ENCODE measurements at regions not wholly inside any gene's neighbourhood (a gene's known extent, or its start where the extent isn't known, plus 50 kb on each side); places are given as distances from the start of the nearest gene placed in this dataset.
A peak's percentile ranks its signal among the peaks of the same experiment; 100 is the strongest.
"Not testable (repeated sequence)": the region's sequence is repeated elsewhere in the genome, so short reads cannot be mapped to it uniquely, and the experiment has no call there.

DNA sequence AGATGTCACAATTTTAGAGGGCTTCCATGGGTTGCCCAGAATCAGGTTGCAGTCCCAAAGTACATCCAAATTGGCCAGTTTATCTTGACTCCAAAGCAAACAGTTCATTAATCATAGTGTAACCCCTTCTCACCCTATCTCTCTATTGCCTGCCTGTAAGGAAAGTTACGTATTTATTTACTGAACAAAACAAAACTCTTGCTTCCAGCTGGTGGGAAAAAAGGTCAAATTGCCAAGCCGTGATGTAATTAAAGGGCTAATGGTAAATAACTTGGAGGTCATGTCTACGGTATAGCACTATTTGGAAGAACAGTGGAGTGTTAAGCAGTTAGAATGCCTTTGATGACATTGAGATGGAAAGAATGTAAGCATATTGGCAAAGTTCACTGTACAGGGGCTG lies 214.0 kb downstream of the DLEU7 start:
- no peak for DNase-seq

DNA sequence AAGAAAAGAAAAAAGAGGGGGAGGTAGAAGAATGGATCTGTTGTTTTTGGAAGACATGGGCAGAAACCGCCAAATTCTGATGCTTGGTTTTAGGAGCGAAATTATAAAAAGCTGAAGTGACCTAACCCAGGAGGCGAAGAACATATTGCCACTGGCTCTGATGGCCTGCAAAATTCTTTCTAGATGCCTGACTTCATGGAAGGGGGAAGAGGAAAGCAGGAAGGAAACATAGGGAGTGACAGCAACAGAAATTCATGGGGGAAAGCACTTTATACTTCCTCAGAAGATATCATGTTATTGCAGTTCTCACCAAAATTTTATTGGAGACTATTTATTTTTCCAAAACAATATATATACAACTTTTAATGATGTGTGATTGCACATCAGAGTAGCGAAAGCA lies 213.5 kb downstream of the DLEU7 start:
- DNase-seq, result no peak

DNA sequence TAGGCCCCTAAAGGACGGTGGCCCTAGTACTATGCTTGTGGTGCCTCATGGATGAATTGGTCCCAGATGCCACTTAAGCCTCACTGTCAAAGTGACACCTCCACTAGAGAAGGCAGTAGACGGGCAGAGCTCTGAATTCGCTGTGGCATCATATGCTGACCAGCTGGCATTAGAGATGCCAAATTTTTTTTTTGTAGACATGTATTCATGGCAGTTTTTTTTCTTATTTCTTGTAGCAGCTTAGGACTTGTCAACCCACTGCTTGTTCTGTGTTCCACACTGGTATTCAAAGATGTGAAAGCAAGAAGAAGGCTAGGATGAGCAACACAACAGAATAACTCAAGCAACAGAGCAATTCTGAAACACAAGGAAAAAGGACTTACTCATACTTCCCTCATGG lies 212.5 kb downstream of the DLEU7 start:
- DNase-seq, result no peak

DNA sequence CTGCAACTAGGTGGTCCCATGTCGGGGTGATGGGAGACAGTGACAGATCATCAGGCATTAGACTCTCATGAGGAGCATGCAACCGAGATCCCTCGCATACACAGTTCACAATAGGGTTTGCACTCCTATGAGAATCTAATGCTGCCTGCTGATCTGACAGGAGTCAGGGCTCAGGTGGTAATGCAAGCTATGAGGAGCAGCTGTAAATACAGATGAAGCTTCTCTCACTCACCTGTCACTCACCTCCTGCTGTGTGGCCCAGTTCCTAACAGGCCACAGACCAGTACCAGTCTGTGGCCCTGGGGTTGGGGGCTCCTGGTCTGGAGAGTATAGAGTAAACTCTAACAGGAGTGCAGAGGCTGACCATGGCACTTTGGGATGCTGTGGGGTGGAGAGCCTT lies 209.2 kb downstream of the DLEU7 start:
- no peak for DNase-seq

DNA sequence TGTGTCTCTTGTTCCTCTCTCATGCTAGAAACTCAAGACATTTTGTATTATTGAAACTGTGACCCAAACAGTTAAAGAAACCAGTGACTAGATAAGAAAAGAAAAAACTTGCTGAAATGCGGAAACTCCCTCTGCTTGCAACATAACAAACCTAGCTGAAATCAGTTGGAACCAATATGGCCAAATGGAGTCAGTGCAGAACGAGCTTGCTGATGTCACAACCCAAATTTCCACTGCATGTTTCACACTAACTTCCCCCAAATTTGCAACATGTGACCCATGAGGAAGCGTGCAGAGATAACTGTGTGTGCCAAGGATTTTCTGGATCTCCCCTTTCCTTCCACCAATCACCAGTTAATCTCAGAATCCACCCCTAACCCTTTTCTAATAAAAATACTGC lies 208.0 kb downstream of the DLEU7 start:
- peak in 10 of 51 donors; percentile 1 to 13 (median 4) for DNase-seq

DNA sequence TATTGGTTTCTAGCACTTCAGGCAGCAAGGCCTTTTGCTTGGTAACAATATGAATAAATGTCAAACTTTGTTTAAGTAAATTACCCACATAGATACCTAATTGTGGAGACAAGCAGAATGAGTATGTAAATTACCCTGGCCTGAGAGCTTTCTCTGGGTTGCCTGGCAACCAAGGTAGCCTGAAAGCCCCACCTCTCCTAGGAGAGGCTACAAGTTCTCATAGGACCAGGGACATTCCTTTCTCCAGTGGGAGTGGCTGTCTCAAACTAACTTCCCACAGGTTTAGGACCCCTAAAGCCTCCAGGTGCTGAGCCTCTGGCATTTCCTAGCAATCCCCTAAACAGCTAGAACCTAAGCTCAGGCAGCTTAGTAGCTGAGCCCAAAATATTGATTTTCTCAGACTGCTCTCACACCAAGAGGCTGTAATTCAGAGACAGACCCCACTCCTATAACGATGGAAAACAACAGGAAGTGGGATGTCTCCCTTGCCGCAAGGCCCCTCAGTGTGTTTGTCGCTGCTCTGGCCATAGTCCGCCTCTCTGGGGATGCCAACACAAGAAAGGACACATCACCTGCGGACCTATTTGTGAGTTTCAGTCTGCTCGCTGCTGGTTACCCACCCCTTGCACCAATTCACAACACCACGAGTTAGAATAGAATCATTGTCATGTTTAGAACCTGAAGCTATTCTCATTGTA lies 207.3 kb downstream of the DLEU7 start:
- no peak for DNase-seq

DNA sequence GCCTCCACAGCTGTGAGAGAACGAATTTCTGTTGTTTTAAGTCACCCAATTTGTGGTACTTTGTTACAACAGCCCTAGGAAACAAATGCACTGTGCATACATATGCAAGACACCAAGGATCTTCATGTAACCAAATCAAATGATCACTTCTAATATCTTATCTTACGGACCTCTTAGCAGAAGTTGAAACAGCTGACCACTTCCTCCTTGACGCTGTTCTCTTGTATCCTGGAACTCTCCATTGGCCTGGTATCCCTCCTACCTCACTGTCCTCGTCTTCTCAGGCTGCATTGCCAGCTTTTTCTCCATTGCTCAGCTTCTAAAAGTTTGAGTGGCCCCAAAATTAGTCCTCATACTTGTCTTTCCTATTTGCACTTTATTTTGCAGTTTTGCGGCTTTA lies 200.4 kb downstream of the DLEU7 start:
- DNase-seq, result no peak

DNA sequence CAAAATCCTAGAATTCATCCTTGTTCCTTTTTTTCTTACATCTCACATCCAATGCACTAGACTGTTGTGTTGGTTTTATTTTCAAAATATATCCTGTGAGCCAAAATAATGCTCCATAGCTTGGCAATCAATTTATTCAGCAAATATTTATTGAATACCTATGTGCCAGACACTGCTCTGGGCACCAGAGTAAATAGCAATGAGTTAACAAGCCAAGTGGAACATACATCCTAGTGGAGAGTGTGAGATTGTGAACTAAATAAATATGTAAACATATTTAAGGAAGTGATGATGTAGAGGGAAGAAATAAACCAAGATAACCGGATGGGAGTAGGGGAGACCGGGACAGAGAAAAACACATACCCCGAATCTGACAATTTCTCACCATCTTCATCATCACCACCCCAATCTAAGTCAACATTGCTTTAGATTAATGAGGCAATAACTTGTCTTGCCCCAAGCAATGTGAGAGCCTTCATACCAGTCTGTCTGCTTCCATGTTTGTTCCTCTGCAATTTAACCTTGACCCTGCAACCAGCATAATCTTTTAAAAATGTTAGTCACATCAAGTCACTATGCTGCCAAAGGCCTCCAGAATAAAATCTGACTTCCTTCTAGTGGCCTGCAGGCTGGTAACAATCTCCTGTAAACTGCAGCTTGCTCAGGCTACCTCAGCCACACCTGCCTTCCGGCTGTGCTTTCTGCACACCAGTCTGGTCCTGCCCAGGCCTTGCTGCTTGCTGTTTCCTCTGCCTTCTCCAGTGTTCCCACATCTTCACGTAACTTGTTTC lies 199.2 kb downstream of the DLEU7 start:
- no peak for DNase-seq

DNA sequence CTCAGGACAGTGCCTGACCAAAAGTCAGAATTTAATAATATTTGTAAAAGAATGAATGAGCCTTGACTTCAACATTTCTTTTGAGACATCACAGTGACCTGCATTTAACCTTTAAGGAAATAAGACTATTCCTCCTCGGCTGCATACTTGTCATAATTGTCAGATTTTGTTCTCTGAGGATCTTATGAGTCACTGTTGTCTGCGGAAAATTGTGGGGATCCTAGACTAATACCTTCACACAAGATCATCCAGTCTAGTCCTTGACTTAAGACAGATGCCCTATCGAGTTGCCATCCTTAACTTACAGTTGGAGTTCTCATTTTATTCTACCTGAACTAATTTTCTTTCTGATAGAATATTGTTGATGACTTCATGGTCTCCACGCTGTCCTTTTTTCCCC lies 198.4 kb downstream of the DLEU7 start:
- DNase-seq, result no peak

DNA sequence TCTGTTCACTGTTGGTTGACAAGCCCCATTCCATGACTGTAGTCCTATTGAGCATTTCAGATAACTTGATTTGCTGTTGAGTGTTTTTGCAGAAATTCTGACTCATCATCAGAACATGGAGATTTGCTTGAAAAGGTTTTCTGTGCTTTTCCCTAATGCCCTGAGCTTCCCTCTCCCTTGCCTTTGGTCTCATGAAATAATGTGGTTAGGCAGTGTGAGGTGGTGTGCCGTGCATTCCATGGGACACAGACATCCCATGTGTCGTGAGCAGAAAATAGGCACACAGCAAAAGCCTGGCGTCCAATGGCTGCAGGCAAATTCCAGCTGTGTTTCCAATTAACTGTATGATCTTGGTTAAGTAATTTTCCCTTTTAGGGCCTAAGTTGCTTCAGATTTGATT lies 197.4 kb downstream of the DLEU7 start:
- no peak for DNase-seq

DNA sequence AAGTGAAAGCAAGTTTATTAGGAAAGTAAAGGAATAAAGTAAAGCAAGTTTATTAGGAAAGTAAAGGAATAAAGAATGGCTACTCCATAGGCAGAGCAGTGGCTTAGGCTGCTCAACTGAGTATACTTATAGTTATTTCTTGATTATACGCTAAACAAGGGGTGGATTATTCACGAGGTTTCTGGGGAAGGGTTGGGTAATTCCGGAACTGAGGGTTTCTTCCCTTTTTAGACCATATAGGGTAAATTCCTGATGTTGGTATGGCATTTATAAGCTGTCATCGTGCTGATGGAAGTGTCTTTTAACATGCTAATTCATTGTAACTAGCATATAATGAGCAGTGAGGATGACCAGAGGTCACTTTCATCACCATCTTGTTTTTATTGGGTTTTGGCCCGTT lies 194.3 kb downstream of the DLEU7 start:
- no peak for DNase-seq

DNA sequence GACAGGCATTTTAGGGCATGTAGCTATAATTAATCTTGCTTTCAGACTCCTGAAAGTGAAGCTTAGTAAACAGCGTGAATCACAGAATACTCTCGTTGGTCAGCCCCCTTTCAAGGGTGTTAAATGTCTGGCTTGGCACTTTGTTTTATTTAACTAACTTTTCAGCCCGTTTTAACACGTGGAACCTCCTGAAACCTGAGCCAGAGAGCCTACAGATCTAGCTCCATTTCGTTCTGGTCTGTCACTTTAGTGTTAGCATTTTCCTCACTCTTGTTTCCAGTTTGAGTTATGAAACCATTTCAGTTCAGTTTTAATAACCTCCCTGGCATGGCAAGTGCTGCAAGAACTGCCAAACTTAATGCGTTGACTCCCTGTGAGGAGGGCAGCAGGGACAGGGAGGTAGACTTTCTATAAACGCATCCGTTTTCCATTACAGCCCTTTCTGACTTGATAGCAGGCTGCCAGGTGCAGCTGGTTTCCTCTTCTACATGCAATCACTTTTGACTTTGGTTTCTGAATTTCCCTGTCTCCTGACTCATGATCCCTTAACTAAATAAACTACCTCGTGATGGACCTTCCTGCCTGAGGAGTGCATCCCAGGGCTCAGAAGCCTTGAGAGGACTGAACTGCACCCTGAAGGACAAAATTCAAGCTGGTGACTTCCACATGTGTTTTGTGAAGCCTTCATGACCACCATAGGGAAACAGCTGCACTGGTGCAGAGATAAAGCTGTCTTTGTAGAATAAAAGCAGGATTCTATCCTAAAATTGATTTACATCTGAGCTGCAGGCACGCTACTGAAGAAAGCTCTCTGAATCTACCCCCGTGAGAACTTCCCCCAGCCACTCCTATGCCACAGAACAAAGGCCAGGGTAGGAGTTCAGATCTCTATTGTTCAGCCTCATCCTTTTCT lies 192.6 kb downstream of the DLEU7 start:
- DNase-seq, result no peak

DNA sequence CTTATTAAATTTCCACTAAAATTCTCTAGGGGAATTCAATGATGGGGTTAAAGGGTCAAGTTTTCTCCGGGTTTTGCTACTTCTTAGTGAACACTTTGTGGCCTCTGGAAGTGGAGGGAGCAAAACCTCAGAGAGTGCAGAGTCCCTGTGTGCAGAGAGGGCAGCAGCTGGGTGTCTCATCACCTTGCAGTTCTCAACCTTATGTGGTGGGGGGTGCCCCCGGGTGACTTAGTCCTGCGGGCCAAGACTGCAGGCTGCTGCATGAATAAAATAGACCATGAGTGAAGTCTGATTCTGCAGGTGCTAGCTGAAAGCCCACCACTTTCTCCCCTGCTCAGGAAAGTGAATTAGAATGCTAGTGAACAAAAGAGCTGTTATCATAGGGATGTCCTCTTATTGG lies 191.6 kb downstream of the DLEU7 start:
- DNase-seq, result no peak

DNA sequence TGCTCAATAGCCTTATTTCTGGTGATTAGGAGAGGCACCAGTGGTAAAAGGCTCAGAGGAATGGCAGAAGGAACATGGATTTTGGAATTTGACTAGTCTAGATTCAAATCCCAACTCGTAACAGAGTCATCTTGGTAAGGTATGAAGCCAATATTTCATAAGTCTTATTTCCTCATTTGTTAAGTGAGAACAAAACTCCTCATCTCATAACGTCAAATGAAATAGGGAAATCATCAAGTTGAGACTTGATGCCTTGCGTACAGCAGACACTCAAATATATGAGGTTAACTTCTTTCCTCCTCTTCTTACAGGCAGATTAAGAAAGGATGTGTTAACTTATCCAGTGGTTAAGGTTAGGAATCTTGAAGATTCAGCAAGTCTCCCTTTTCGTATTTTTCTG lies 189.2 kb downstream of the DLEU7 start:
- DNase-seq, result no peak

DNA sequence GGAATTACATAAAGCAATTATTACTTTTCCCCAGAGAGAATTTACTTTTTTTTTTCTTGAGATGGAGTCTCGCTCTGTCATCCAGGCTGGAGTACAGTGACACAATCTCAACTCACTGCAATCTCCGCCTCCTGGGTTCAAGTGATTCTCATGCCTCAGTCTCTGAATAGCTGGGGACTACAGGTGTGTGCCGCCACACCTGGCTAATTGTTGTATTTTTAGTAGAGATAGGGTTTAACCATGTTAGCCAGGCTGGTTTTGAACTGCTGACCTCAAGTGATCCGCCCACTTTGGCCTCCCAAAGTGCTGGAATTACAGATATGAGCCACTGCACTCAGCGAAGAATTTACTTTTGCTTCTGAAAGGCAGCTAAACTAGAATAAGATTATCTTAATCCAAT lies 181.6 kb downstream of the DLEU7 start:
- not testable (repeated sequence) for DNase-seq

DNA sequence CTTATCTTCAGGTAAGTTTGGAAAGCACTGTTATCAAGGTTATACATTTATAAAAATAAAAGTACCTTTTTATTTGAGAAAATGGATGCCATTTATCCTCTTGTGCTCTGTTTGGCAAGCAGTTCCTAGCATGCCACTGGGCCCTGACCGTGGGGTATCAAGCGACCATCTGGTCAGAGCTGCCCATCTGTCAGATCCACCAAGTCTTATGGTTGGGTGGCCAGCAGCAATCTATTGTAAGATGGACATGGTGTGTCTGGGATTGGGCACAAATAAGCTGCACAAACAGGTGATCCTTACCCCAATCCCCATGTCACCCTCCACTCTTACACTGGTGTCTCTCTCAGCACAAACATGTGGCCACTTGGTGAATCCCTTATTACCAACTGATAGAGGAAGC lies 178.5 kb downstream of the DLEU7 start:
- DNase-seq, result no peak

DNA sequence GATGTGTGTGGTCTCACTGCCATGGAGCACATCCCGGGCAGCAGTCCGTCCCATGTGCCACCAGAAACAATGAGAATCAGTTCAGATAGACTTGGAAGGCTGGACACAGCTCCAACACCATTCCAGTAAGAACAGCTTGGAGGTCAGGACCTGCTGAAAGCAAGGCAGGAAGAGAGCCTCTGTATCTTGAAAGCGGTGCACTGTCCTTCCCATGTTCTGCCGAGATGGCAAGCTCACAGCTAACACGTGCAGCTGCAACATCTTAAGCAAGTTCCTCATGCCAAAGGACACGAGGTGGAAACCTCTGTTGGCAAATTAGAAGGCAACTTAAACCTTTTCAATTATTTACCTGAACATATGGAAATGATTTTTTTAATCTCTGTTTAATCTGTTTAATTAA lies 175.4 kb downstream of the DLEU7 start:
- no peak for DNase-seq

DNA sequence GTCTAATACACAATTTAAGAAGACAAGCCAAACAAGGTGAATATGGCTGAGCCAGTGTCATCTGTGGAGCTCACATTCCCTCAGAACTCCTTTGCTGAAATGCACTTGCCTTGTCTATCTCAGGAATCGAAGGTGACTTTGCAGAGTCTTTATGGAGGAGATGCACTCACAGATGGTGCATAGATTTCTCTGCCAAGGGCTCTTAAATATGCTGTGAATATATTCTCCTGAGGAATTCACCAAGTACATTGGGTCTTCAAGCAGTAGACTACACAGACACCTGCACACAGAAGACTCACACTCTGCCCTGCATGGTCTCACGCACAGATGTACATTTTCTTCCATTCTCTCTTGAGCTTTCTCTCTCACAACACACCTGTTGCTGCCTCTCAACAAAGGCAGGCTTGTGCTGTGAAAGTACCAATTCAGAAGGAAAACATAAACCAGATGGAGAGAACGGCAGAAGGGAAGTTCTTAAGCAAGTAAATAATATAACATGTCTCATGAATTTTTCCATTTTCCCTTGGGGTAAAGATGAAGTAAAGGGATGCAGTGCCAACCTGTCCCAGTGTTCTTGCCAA lies 174.7 kb downstream of the DLEU7 start:
- no peak for DNase-seq

DNA sequence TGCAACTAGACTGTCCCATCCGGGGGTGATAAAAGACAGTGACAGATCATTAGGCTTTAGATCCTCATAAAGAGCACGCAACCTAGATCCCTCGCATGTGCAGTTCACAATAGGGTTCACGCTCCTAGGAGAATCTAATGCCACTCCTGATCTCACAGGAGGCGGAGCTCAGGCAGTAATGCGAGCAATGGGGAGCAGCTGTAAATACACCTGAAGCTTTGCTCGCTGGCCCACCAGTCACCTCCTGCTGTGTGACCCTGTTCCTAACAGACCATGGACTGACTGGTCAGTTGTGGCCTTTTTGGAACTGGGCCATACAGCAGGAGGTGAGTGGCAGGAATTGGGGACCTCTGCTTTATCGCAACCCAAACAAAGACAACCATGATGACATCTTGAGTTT lies 173.2 kb downstream of the DLEU7 start:
- no peak for DNase-seq

DNA sequence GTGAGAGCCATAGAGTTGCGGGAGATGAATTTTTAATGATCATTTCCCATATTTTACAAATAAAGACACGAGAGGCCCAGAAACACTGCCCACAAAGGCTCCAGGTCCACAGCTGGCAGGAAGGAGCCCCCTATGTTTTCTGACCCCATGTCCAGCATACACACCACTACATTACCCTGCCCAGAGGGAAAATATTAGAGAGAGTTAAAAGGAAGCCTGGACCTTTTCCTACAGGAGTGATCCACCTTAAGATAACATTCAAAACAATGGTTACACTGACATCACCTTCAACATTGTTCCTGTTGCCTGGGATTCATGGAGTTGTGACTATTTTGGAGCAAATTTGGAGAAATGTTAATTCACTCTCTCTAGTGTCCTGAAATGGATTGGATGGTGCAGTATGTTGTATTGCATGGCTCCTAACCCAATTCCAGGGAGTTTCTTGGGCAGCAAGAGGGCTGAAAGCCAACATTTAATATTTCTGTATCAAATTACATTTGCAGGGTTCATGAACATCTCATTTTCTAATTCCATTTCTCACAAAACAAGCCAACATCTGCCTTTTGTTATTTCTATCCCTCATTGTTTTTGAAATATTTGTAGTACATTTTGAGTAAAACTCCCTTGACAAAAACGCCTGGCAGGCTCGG lies 172.5 kb downstream of the DLEU7 start:
- no peak for DNase-seq

DNA sequence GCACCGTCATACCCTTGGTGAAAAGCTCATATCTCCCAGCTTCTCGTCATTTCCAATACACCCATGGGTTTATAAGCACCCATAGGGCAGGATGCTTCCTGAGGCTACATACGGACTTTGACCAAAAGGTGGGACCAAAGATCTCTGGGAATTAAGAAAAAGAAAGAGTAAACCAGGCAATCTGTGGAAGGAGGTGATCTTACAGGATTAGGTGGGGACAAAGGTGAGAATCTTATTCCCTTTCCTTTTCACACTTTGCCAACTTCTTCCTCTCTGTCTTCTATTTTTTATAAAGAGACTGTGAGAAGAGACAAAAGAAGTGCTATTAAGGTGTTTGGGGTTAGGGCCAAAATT lies 172.0 kb downstream of the DLEU7 start:
- DNase-seq, result no peak

DNA sequence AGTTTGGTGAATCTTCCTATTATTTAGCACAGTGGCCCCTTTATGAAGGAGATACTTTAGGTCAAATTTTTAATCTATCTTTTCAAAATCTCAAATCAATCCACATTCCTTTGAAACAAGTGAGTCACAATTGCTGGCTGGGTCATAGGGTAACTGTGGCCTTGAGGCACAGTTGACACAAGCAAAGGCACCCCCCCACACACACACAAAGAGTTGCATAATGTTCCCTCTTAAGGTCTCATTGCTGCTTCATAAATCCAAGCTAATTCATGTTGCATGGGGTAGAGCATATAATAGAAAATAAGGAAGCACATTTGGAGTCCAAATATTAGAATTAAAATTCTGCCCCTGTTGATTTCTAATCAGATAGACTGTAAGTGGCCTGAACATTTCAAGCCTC lies 171.5 kb downstream of the DLEU7 start:
- DNase-seq, result no peak
